Stimulated activated CD8-positive, alpha-beta memory T cell treated with anti-CD3 and anti-CD28 coated beads, Interleukin-4, amount 100 ng/mL, for 4 hours (primary cell): ENCODE measurements at regions not wholly inside any gene's neighbourhood (a gene's known extent, or its start where the extent isn't known, plus 50 kb on each side); places are given as distances from the start of the nearest gene placed in this dataset.

ENCODE experiments used
- DNase-seq, 2 donors: peaks; one replicate each; pipeline ENCODE4 v3.0.0-alpha.2; 2020; ENCODE audit warnings: low read depth in 2 of 2, low spot score in 1 of 2

DNA sequence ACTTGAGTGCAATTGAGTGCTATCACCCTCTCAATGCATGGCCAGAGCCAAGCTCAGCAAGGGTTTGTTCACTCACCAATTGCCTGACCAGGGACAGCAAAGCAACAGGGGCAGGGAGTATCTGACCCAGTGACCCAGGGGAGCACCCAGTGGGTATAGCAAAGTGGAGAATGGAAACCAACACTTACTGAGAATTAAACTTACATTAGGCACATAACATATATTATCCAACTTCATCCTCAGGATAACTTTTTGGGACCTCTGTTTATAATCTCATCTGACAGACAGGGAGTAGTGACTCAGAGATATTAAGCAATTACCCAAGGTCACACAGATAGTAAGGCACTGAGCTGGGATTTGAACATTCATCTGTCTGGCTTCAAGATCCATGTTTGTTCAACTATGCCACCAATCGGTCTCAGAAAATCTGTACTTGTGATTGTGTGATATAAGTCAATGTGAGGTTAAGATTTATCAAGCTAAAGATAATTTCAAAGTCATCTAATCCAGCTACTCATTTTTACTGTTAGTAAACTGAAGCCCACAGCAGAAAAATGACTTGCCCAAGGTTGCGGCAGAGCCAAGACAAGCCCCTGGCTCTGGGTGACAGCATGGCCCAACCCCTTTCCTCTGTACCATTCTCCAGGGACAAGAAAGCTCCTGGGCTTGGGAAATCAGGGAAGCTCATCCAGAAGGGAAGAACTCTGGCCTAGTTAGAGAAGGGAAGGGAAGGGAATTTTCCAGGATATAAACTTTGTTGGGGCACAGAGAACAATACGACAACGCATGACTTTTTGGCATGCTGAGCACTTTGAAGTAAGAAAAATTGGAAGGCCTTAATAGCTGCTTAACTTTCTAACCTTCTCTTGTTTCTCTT, 138.0 kb upstream of the SMAD3 start:
- no peak for DNase-seq

- no peak for DNase-seq
These were observed 137.3 kb upstream of the SMAD3 start for GRCh38 chr15:66928101-66928500.

- DNase-seq = no peak
These were observed 136.6 kb upstream of the SMAD3 start for GRCh38 chr15:66928784-66929183.

GRCh38 chr15:66929843-66930402, 135.5 kb upstream of the SMAD3 start:
- DNase-seq = no peak

DNA sequence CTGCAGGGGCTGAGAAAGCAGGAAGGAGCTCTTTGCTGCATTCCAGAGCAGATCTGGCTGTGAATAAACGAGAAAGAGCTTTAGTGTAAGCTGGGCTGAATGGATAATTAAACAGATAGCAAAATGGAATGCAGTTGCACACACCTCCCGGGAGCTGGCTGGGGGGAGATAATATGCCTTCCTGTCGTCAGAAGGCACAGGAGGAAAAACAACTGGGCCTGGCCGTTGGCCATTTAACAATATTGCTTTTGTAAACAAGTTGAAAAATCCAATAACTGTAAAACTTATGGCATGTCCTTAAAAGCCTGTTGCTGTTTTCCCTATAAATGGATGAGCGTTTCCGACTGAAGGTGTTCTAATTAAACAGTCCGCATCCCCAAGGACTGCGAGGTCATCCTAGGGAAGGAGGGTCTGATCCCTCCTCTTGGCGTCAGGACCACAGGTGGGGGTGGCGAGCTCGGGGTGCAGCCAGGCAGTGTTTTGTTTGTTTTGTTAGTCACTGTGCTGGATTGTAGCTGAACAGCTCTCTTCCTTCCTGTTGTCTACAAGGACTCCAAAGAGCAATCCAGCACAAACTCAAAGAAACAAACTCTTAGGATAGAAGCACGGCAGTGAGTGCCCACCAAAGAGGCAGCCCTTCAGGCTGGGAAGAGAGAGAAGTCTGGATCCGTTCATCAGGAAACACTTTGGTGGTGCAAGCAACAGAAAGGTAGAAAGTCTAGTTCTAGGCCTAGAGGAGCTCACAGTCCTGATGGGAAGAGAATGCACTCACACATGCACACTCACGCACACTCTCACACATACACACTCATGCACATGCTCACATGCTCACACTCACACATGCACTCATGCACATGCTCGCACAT, 133.4 kb upstream of the SMAD3 start:
- DNase-seq = no peak

- no peak for DNase-seq
These were observed 132.8 kb upstream of the SMAD3 start for GRCh38 chr15:66932634-66933024.

- DNase-seq = no peak
These were observed 131.2 kb upstream of the SMAD3 start for GRCh38 chr15:66933932-66934867.

DNA sequence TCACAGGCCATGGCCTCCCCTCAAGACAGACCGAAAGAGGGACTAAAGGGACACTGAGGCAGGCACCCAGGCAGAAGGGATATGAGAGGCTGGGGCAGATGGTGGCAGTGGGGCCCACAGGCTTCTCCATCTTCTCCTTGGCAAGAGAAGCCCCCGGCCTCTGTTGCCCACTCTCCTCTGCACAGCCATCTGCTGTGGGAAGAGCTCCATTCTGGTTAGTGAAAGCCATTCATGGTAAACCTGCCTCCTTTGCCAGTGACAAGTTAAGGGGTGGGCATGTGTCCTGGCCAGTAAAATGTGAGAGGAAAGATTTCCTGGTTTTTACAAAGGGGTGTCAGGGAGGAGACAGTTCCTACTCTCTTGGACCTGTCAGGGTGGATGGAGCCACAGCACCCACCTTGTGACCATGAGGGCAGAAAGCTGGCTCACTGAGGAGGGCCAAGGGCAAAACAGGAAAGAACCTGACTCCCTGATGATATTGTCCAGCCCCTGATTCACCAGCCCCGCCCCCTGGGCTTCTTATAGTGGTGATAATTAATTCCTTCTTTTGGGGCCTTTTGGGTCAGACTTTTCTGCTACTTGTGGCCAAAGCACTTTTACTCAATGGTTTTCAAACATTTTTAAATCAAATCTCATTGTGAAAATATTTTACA, 130.4 kb upstream of the SMAD3 start:
- no peak for DNase-seq

DNA sequence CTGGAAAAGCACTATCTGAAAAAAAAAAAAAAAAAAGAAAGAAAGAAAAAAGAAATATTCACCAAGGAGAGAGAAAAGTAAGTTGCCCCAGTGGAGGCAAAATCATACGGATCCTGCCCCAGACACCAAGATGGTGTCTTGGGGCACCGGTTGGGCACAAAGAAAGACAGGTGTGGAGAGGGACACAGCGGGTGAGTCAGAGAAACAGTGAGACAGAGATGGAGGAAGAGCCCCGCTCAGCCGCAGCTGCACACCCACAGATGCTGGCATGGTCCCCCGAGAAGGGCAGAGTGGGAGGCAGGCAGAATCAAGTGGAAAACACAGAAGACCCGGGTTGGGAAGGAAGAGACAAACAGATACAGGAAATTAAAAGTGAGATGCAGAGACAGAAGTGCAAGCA, 129.7 kb upstream of the SMAD3 start:
- DNase-seq = no peak

DNA sequence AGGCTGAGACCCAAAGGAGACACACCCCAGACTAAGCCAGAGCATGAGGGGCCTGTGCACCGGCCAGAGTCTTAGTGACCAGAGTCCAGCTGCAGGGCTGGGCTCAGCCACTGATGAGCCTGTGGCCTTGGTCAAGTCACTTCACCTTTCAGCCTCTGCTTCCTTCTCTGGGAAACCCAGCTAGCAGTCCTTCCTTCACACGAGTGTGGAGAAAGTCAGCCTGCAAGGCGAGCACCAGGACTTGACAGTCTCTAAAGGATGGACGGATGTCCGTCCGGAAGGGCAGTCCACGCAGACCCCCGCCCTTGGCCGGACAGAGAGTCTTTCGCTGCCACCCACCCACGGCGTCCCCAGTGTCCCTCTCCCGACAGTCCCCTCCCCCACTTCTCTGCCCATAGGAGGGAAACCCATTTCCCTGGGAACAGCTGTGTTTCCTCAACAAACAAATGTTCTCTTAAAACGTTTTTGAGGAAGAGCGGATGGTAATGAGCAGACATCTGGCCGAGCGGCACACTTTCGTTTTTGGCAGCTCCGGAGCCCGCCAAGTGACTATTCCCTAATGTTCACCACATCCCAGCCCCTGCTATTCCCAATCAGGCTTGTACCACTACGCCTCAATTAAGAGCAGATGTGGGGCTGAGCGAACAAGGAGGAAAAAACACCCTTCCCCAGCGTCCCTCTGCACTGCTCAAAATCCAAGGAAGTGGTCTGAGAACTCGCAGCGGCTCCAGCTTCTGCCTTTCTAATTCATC, 129.1 kb upstream of the SMAD3 start:
- DNase-seq = no peak

GRCh38 chr15:66936861-66937582, 128.4 kb upstream of the SMAD3 start:
- DNase-seq = no peak

DNA sequence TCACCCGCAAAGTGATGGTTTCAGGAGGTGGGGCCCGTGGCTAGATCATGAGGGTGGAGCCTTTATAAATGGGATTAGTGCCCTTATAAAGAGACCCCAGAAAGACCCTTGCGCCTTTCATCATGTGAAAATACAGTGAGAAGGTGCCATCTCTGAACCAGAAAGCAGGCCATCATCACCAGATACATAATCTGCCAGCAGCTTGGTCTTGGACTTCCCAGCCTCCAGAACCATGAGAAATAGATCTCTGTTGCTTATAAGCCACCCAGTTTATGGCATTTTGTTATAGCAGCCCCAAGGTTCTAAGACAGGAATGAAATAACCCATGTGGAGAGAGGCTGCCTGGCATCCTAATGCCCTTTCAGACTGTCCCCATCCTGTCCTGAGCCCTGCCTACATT, 127.8 kb upstream of the SMAD3 start:
- DNase-seq = no peak

DNA sequence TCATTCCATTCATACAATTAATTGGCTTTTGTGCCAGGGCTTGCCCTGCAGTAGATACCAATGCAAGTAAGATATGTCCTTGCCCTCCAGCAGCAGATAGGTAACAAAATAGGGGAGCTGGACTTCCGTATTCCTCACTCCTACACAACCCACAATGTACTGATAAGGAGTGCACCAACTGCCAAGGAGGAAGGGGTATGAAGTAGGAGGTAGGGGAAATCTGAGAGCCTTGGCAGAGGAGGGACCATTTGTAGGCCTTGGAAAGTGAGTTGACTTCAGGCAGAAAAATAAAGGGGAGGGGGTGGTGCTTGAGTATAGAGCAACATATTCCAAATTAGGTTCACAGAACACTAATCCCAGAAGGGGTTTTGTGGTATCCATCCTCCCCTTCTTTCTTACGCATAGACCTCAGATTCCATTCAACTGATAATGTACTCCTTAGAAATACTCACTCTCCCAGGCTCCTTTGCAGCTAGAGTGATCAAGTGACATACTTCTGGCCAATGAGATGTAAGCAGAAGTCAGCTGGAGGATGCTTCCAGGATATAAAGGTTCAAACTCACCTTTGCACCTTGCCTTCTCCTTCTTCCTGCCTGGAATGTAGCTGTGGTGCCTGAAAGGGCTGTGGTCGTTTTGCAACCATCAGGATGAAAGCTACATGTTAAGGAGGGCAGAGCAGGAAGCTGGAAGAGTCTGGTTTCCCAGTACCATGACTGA, 127.1 kb upstream of the SMAD3 start:
- DNase-seq = no peak

GRCh38 chr15:66939016-66939415, 126.4 kb upstream of the SMAD3 start:
- DNase-seq = no peak

- DNase-seq = no peak
These were observed 125.9 kb upstream of the SMAD3 start for GRCh38 chr15:66939451-66940023.

GRCh38 chr15:66940368-66940767, 125.0 kb upstream of the SMAD3 start:
- DNase-seq = no peak

- no peak for DNase-seq
These were observed 124.2 kb upstream of the SMAD3 start for GRCh38 chr15:66941108-66941711.

- DNase-seq = no peak
These were observed 123.6 kb upstream of the SMAD3 start for GRCh38 chr15:66941791-66942190.
